ENCODE measurements at regions not wholly inside any gene's neighbourhood (a gene's known extent, or its start where the extent isn't known, plus 50 kb on each side); places are given as distances from the start of the nearest gene placed in this dataset.

DNA sequence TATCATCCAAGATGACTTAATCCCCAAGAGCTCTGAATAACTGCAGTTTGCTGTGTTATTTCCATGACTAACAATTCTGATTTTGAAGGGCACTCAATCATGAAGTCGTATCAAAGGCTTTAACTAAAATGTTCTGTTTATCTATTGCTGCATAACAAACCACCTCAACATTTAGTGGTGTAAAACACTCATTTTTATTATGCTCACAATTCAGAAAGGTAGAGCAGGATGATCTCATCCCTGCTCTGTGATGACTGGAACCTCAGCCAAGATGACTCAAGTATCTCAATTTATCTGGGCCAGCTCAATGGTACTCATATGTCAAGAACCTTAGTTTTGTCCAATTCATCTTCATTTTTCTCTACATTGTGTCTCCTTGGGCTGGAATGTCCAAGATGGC lies 451.1 kb downstream of the PPARGC1A start:
- H3K27ac ChIP-seq, result no peak overlapping the region
- H3K4me1 ChIP-seq, result no peaks in the 10 kb centered on the region
- no peaks in the 10 kb centered on the region for H3K36me3 ChIP-seq
- no peak for TF ChIP-seq CTCF (IDR thresholded peaks at IDR 0.05)
- no peak for TF ChIP-seq POLR2A (IDR thresholded peaks at IDR 0.05)
- intact Hi-C loops (cut with DNase I; ENCODE audit: low total_unique reads), result no loop called here
- no peak overlapping the region for H3K4me3 ChIP-seq
- no peaks in the 10 kb centered on the region for H3K27me3 ChIP-seq
- DNase-seq, result no peak
- H3K9me3 ChIP-seq, result no peaks in the 10 kb centered on the region

DNA sequence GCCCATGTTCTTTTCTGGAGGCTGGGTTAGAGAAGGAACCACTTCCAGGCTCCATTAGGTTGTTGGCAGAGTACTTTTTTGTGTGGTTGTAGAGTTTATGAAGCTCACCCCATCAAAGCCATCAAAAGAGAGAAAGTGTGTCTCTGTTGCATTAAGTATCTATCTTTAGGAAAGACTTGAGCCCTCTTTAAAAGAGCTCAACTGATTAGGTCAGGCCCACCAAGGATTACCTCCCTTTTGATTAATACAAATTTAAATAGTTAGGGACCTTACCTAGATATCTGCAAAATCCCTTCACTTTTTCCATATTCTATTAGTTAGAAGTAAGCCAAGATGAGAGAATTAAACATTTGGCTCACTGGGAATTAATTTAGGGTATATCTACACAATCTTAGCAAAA lies 460.4 kb downstream of the PPARGC1A start:
- Histone ChIP-seq H3K27ac (no peak overlapping the region), H3K4me1 (no peaks in the 10 kb centered on the region), H3K27me3 (no peaks in the 10 kb centered on the region), H3K9me3 (no peaks in the 10 kb centered on the region), H3K4me3 (no peak overlapping the region), H3K36me3 (no peaks in the 10 kb centered on the region)
- DNase-seq, result no peak
- no peak for TF ChIP-seq POLR2A (IDR thresholded peaks at IDR 0.05)
- no peak for TF ChIP-seq CTCF (IDR thresholded peaks at IDR 0.05)
- intact Hi-C loops (cut with DNase I; ENCODE audit: low total_unique reads), result no loop called here

GRCh38 chr4:23425570-23425969 lies 464.3 kb downstream of the PPARGC1A start:
- Histone ChIP-seq H3K27me3 (no peaks in the 10 kb centered on the region), H3K4me1 (no peaks in the 10 kb centered on the region), H3K36me3 (no peaks in the 10 kb centered on the region), H3K4me3 (no peak overlapping the region), H3K27ac (no peak overlapping the region), H3K9me3 (no peaks in the 10 kb centered on the region)
- TF ChIP-seq CTCF (IDR thresholded peaks at IDR 0.05) (no peak), POLR2A (IDR thresholded peaks at IDR 0.05) (no peak)
- intact Hi-C loops (cut with DNase I; ENCODE audit: low total_unique reads), result no loop called here
- DNase-seq, result no peak

DNA sequence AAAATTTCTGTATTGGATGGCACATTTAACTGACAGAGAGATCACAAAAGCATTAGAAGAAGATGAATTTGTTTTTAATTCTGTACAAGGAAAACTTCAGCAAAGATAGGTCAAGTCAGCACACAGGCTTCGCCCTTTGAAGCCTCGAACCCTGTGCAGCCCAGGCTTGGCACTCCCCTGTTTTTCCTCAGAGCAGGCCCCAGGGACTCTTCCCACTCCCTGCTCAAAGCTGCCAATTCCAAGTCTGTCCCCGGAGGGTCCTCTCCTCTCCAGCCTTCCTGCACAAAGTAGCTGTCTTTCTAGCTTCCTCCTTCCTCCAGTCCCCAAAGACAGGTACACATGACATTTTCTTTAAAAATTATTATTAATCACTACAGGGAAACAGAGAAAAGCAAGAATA lies 466.3 kb downstream of the PPARGC1A start:
- DNase-seq, result no peak
- H3K4me3 ChIP-seq, result no peak overlapping the region
- no peaks in the 10 kb centered on the region for H3K9me3 ChIP-seq
- no peaks in the 10 kb centered on the region for H3K36me3 ChIP-seq
- H3K27ac ChIP-seq, result no peak overlapping the region
- TF ChIP-seq POLR2A (IDR thresholded peaks at IDR 0.05) (no peak), CTCF (IDR thresholded peaks at IDR 0.05) (no peak)
- no peaks in the 10 kb centered on the region for H3K27me3 ChIP-seq
- intact Hi-C loops (cut with DNase I; ENCODE audit: low total_unique reads), result no loop called here
- no peaks in the 10 kb centered on the region for H3K4me1 ChIP-seq

DNA sequence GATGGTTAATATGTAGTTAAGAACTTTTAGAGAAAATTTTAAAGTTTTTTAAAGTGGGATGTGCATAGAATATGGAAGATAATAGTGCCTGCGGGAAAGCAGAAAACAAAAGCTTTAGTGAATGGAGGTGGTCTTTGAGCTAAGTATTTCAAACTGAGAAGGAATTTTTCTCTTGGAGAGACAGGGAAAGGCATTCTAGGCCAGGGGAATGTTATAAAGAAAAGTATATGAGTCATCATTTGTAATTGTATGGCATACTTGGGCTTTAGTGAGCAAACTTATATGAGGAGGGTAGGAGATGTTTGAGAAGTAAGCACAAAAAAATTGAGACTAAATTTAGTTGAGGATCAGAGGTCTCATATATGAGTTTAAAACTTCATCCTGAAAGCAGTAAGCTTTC lies 467.0 kb downstream of the PPARGC1A start:
- H3K36me3 ChIP-seq, result no peaks in the 10 kb centered on the region
- DNase-seq, result no peak
- H3K4me1 ChIP-seq, result no peaks in the 10 kb centered on the region
- H3K9me3 ChIP-seq, result no peaks in the 10 kb centered on the region
- H3K27me3 ChIP-seq, result no peaks in the 10 kb centered on the region
- TF ChIP-seq POLR2A (IDR thresholded peaks at IDR 0.05) (no peak), CTCF (IDR thresholded peaks at IDR 0.05) (no peak)
- H3K27ac ChIP-seq, result no peak overlapping the region
- no peak overlapping the region for H3K4me3 ChIP-seq
- intact Hi-C loops (cut with DNase I; ENCODE audit: low total_unique reads), result no loop called here

All from uterus (tissue), 3 donors.